IPS-18a (cell line): ENCODE measurements at regions not wholly inside any gene's neighbourhood (a gene's known extent, or its start where the extent isn't known, plus 50 kb on each side); places are given as distances from the start of the nearest gene placed in this dataset.

ENCODE experiments used
- H3K27ac ChIP-seq: one replicate; pipeline ENCODE4 v1.5.1; 2013; ENCODE audit warnings: low read length
- H3K27me3 ChIP-seq: one replicate; pipeline ENCODE4 v1.6.1; 2013; ENCODE audit warnings: mild to moderate bottlenecking, low read length; ENCODE audit not compliant: control insufficient read depth, insufficient read depth
- H3K36me3 ChIP-seq: one replicate; pipeline ENCODE4 v1.6.1; 2013; ENCODE audit warnings: low read depth, low read length; ENCODE audit not compliant: control insufficient read depth
- H3K4me1 ChIP-seq: one replicate; pipeline ENCODE4 v1.6.1; 2013; ENCODE audit warnings: low read depth, low read length; ENCODE audit not compliant: control insufficient read depth
- H3K4me3 ChIP-seq: one replicate; pipeline ENCODE4 v1.5.1; 2013; ENCODE audit warnings: low read length
- H3K9ac ChIP-seq: one replicate; pipeline ENCODE4 v1.6.1; 2013; ENCODE audit warnings: mild to moderate bottlenecking, low read length, moderate library complexity
- H3K9me3 ChIP-seq: one replicate; pipeline ENCODE4 v1.6.1; 2013; ENCODE audit warnings: low read depth, low read length; ENCODE audit not compliant: control insufficient read depth

GRCh38 chr10:128825626-128826025 is 641.4 kb upstream of the MGMT start:
- H3K9ac ChIP-seq = no peak overlapping the region
- H3K27ac ChIP-seq = no peak overlapping the region
- no peaks in the 10 kb centered on the region for H3K9me3 ChIP-seq
- no peaks in the 10 kb centered on the region for H3K27me3 ChIP-seq
- no peaks in the 10 kb centered on the region for H3K4me1 ChIP-seq
- no peaks in the 10 kb centered on the region for H3K36me3 ChIP-seq
- H3K4me3 ChIP-seq = no peak overlapping the region

GRCh38 chr10:128833671-128834070 is 633.4 kb upstream of the MGMT start:
- Histone ChIP-seq H3K27ac (no peak overlapping the region), H3K9me3 (no peaks in the 10 kb centered on the region), H3K4me3 (no peak overlapping the region), H3K4me1 (no peaks in the 10 kb centered on the region), H3K36me3 (no peaks in the 10 kb centered on the region), H3K9ac (no peak overlapping the region), H3K27me3 (no peaks in the 10 kb centered on the region)

GRCh38 chr10:128835361-128835760 is 631.7 kb upstream of the MGMT start:
- Histone ChIP-seq H3K9me3 (no peaks in the 10 kb centered on the region), H3K36me3 (no peaks in the 10 kb centered on the region), H3K4me3 (no peak overlapping the region), H3K4me1 (no peaks in the 10 kb centered on the region), H3K9ac (no peak overlapping the region), H3K27ac (no peak overlapping the region), H3K27me3 (no peaks in the 10 kb centered on the region)

GRCh38 chr10:128837478-128837877 is 629.6 kb upstream of the MGMT start:
- Histone ChIP-seq H3K27ac (no peak overlapping the region), H3K9ac (no peak overlapping the region)

GRCh38 chr10:128839134-128839533 is 627.9 kb upstream of the MGMT start:
- Histone ChIP-seq H3K4me1 (no peaks in the 10 kb centered on the region), H3K4me3 (no peak overlapping the region), H3K27me3 (no peaks in the 10 kb centered on the region), H3K36me3 (no peaks in the 10 kb centered on the region), H3K27ac (no peak overlapping the region), H3K9ac (no peak overlapping the region), H3K9me3 (no peaks in the 10 kb centered on the region)

More at GRCh38 chr10:128837478-128837877, 629.6 kb upstream of the MGMT start:
- Histone ChIP-seq H3K4me1 (no peaks in the 10 kb centered on the region), H3K9me3 (no peaks in the 10 kb centered on the region), H3K27me3 (no peaks in the 10 kb centered on the region), H3K4me3 (no peak overlapping the region), H3K36me3 (no peaks in the 10 kb centered on the region)

- no peaks in the 10 kb centered on the region for H3K36me3 ChIP-seq
- no peaks in the 10 kb centered on the region for H3K27me3 ChIP-seq
- no peaks in the 10 kb centered on the region for H3K9me3 ChIP-seq
- H3K4me1 ChIP-seq = no peaks in the 10 kb centered on the region
- H3K9ac ChIP-seq = no peak overlapping the region
- H3K4me3 ChIP-seq = no peak overlapping the region
- H3K27ac ChIP-seq = no peak overlapping the region
Observed at GRCh38 chr10:128839701-128840100, 627.3 kb upstream of the MGMT start.

GRCh38 chr10:128843972-128844371 is 623.1 kb upstream of the MGMT start:
- no peaks in the 10 kb centered on the region for H3K4me1 ChIP-seq

GRCh38 chr10:128846927-128847326 is 620.1 kb upstream of the MGMT start:
- Histone ChIP-seq H3K27ac (no peak overlapping the region), H3K27me3 (no peaks in the 10 kb centered on the region), H3K4me1 (no peaks in the 10 kb centered on the region), H3K9ac (no peak overlapping the region), H3K36me3 (no peaks in the 10 kb centered on the region), H3K9me3 (no peaks in the 10 kb centered on the region), H3K4me3 (no peak overlapping the region)

More at GRCh38 chr10:128843972-128844371, 623.1 kb upstream of the MGMT start:
- H3K9me3 ChIP-seq = no peaks in the 10 kb centered on the region
- H3K27me3 ChIP-seq = no peaks in the 10 kb centered on the region
- no peak overlapping the region for H3K27ac ChIP-seq
- no peaks in the 10 kb centered on the region for H3K36me3 ChIP-seq
- no peak overlapping the region for H3K9ac ChIP-seq
- H3K4me3 ChIP-seq = no peak overlapping the region

GRCh38 chr10:128848810-128849209 is 618.2 kb upstream of the MGMT start:
- no peaks in the 10 kb centered on the region for H3K9me3 ChIP-seq
- H3K9ac ChIP-seq = no peak overlapping the region

GRCh38 chr10:128850647-128851046 is 616.4 kb upstream of the MGMT start:
- Histone ChIP-seq H3K27me3 (no peaks in the 10 kb centered on the region), H3K9me3 (no peaks in the 10 kb centered on the region), H3K36me3 (no peaks in the 10 kb centered on the region), H3K4me1 (peaks cover 6% of the 10 kb centered on the region), H3K9ac (no peak overlapping the region), H3K27ac (no peak overlapping the region), H3K4me3 (no peak overlapping the region)

More at GRCh38 chr10:128848810-128849209, 618.2 kb upstream of the MGMT start:
- Histone ChIP-seq H3K4me1 (no peaks in the 10 kb centered on the region), H3K36me3 (no peaks in the 10 kb centered on the region), H3K27ac (no peak overlapping the region), H3K27me3 (no peaks in the 10 kb centered on the region), H3K4me3 (no peak overlapping the region)

GRCh38 chr10:128851281-128851680 is 615.8 kb upstream of the MGMT start:
- Histone ChIP-seq H3K36me3 (no peaks in the 10 kb centered on the region), H3K27me3 (no peaks in the 10 kb centered on the region), H3K4me1 (peaks cover 6% of the 10 kb centered on the region), H3K9me3 (no peaks in the 10 kb centered on the region), H3K9ac (no peak overlapping the region), H3K4me3 (no peak overlapping the region), H3K27ac (no peak overlapping the region)

- Histone ChIP-seq H3K27me3 (no peaks in the 10 kb centered on the region), H3K27ac (no peak overlapping the region), H3K36me3 (no peaks in the 10 kb centered on the region), H3K9ac (no peak overlapping the region), H3K9me3 (no peaks in the 10 kb centered on the region), H3K4me1 (peaks cover 6% of the 10 kb centered on the region), H3K4me3 (no peak overlapping the region)
Observed at GRCh38 chr10:128851726-128852125, 615.3 kb upstream of the MGMT start.
